Fibroblast of lung (primary cell): ENCODE measurements at regions not wholly inside any gene's neighbourhood (a gene's known extent, or its start where the extent isn't known, plus 50 kb on each side); places are given as distances from the start of the nearest gene placed in this dataset.
A peak's percentile ranks its signal among the peaks of the same experiment; 100 is the strongest.

Source experiments
- DNase-seq, 2 donors: peaks; one replicate each; pipeline versions ENCODE4 v3.0.0 to v3.0.0-alpha.2; 2010; ENCODE audit warnings: low read depth in 2 of 2
- H2AFZ ChIP-seq: 2 replicates; pipeline ENCODE4 v1.5.1; 2012; ENCODE audit warnings: low read length, control low read depth, inconsistent platforms
- H3K27ac ChIP-seq: 2 replicates; pipeline ENCODE4 v1.5.1; 2011; ENCODE audit warnings: low read length, control low read depth; ENCODE audit not compliant: insufficient read depth
- H3K27me3 ChIP-seq: 2 replicates; pipeline ENCODE4 v1.5.1; 2011; ENCODE audit warnings: mild to moderate bottlenecking, low read length; ENCODE audit not compliant: control insufficient read depth, insufficient read depth
- H3K36me3 ChIP-seq: 2 replicates; pipeline ENCODE4 v1.5.1; 2011; ENCODE audit warnings: low read length; ENCODE audit not compliant: control insufficient read depth, insufficient read depth
- H3K4me1 ChIP-seq: 2 replicates; pipeline ENCODE4 v1.5.1; 2011; ENCODE audit warnings: low read length; ENCODE audit not compliant: control insufficient read depth, insufficient read depth; ENCODE audit errors: extremely low read depth
- H3K4me2 ChIP-seq: 2 replicates; pipeline ENCODE4 v1.5.1; 2011; ENCODE audit warnings: low read length, control low read depth; ENCODE audit not compliant: insufficient read depth; ENCODE audit errors: extremely low read depth
- H3K4me3 ChIP-seq, 4 experiments: fragments of 200-600 bp in 1 of 4; sonication (generic) in 1 of 4; replicated peaks in 1 of 4; 2 replicates each; pipeline ENCODE4 v1.5.1; 2011 to 2016; ENCODE audit warnings: low read length in 4 of 4, low read depth in 3 of 4, mild to moderate bottlenecking in 3 of 4, control low read depth in 2 of 4, inconsistent platforms in 1 of 4, mixed read lengths in 1 of 4; ENCODE audit not compliant: insufficient read depth in 1 of 4; ENCODE audit errors: control extremely low read depth in 1 of 4
- H3K79me2 ChIP-seq: 2 replicates; pipeline ENCODE4 v1.5.1; 2012; ENCODE audit warnings: mild to moderate bottlenecking, low read length, inconsistent platforms; ENCODE audit not compliant: control insufficient read depth, insufficient read depth
- H3K9ac ChIP-seq: 2 replicates; pipeline ENCODE4 v1.5.1; 2011; ENCODE audit warnings: mild to moderate bottlenecking, low read length, control low read depth; ENCODE audit not compliant: insufficient read depth
- H3K9me3 ChIP-seq: 2 replicates; pipeline ENCODE4 v1.5.1; 2012; ENCODE audit warnings: low read depth, low read length; ENCODE audit not compliant: control insufficient read depth, insufficient read depth
- H4K20me1 ChIP-seq: 2 replicates; pipeline ENCODE4 v1.5.1; 2011; ENCODE audit warnings: low read length; ENCODE audit not compliant: control insufficient read depth, insufficient read depth; ENCODE audit errors: extremely low read depth
- EZH2 ChIP-seq: IDR thresholded peaks from 2 replicates; pipeline ENCODE4 v1.5.1; 2012; ENCODE audit warnings: low read length, control low read depth, mild to moderate bottlenecking; ENCODE audit errors: missing control alignments
- TF ChIP-seq, protein P1 (sequence below), 2 donors: IDR thresholded peaks in 1 of 2; conservative IDR thresholded peaks in 1 of 2; 1 replicate in 1 of 2; 2 replicates in 1 of 2; pipeline ENCODE4 v1.5.1; 2011 to 2012; ENCODE audit warnings: low read length in 2 of 2, control low read depth in 1 of 2, inconsistent platforms in 1 of 2, low read depth in 1 of 2, mild to moderate bottlenecking in 1 of 2

DNA sequence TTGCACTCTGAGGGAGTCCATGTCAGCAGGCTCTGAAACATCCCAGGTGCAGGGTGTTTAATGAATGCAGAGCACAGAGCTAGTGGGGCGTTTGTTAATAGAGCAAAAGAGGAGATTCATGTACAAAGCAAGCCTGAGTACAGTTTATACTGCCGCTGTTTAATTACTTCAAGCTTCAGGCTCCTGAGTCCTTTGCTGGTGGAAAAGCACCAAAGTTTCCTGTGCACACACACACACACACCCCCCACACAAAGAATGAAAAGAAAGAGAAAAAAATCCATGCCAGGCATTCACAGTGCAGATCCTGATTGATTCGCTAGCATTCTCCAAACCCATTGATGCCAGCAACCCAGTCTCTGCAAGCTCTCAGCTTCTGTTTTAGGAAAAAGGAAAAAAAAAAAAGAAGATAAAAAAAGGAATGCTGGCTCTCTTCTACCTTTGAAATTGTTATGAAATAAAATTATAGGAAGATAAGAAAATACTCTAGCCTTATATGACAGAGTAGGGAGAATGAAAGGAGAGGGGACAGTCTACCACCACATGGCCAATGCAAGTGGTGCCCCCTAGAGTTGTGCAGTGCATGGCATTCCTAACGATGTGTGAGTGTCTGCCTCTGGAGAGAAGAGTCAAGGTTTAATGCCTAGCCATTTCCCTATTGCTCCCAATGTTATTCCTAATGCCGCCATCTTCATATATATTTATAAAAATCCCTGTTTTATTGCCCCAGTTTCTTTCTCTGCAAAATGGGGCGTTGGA lies 216.5 kb downstream of the TMEM114 start:
- Histone ChIP-seq H3K4me2 (no peak overlapping the region), H3K36me3 (no peaks in the 10 kb centered on the region), H2AFZ (no peak overlapping the region), H3K9ac (no peak overlapping the region), H3K9me3 (no peaks in the 10 kb centered on the region), H4K20me1 (no peaks in the 10 kb centered on the region), H3K4me3 (no peak overlapping the region), H3K4me1 (no peaks in the 10 kb centered on the region), H3K27me3 (no peaks in the 10 kb centered on the region), H3K79me2 (no peaks in the 10 kb centered on the region), H3K27ac (no peak overlapping the region)
- DNase-seq, result no peak
- no peak for TF ChIP-seq EZH2
- TF ChIP-seq, protein P1, sequence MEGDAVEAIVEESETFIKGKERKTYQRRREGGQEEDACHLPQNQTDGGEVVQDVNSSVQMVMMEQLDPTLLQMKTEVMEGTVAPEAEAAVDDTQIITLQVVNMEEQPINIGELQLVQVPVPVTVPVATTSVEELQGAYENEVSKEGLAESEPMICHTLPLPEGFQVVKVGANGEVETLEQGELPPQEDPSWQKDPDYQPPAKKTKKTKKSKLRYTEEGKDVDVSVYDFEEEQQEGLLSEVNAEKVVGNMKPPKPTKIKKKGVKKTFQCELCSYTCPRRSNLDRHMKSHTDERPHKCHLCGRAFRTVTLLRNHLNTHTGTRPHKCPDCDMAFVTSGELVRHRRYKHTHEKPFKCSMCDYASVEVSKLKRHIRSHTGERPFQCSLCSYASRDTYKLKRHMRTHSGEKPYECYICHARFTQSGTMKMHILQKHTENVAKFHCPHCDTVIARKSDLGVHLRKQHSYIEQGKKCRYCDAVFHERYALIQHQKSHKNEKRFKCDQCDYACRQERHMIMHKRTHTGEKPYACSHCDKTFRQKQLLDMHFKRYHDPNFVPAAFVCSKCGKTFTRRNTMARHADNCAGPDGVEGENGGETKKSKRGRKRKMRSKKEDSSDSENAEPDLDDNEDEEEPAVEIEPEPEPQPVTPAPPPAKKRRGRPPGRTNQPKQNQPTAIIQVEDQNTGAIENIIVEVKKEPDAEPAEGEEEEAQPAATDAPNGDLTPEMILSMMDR (conservative IDR thresholded peaks at IDR 0.05 in 1 of 2, IDR thresholded peaks at IDR 0.05 in 1 of 2; ENCODE audit: low read depth in 1 of 2, low read length in 2 of 2), result no peak

DNA sequence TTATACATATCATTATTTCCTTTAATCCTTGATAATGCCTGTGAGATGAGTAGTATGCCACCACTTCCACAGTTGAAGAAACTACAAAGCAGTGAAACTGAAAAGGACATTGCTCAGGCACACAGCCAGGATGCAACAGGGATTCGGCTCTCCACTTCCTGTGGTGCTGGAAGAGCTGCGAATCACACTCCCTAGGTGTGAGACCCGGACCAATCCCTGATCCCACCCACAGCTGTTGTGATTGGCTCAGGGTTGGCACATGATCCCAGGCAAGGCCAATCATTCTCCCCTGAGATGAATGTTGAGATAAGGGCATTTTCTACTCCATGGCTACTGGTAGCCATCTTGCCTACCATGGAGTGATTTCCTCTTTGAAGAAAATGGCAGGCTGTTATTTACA lies 218.2 kb downstream of the TMEM114 start:
- Histone ChIP-seq H3K4me3 (no peak overlapping the region), H3K36me3 (no peaks in the 10 kb centered on the region), H3K4me1 (no peaks in the 10 kb centered on the region), H3K9me3 (no peaks in the 10 kb centered on the region), H4K20me1 (no peaks in the 10 kb centered on the region), H3K4me2 (no peak overlapping the region), H3K9ac (no peak overlapping the region), H2AFZ (no peak overlapping the region), H3K27me3 (no peaks in the 10 kb centered on the region), H3K79me2 (no peaks in the 10 kb centered on the region), H3K27ac (no peak overlapping the region)
- TF ChIP-seq, protein P1 (conservative IDR thresholded peaks at IDR 0.05 in 1 of 2, IDR thresholded peaks at IDR 0.05 in 1 of 2; ENCODE audit: low read depth in 1 of 2, low read length in 2 of 2), result no peak
- no peak for TF ChIP-seq EZH2
- DNase-seq, result no peak

DNA sequence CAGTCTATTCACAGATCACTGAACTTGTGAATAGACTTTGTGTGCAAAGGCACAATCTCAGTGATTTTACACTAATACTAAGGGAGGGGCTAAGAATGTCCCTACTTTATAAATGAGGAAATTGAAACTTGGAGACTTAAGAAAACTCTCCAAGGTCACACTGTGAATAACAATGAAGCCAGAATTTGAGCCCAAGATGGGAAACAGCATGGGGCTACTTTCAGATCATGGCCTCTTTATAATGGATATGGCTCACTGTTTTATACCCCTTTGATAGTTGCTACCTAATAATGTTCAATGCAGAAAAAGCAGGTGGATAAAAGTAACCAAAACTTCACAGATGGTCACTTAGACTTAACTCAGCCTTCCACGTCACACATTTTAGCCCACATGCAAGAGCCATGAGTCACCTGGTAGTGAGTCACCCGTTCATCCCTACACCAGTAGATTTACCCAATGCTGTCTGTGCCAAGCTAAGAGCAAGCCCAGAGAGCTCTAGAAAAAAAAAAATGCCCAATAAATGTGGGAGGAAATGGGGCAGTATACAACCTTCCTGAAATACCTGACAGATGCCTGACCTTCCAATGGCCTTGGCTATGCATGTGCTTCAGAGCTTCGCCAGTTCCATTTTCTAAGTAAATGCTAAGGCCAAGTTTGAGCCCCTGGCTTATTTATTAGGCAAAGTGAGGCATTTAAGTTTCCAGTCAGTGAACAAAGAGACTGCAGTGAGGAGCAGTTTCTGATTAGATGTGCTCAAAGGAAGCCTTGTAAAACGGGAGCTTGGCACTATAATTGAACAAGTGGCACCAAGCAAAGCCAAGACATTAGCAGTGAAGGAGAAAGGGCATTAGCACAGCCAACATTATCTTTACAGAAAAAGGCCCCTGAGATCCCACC lies 219.7 kb downstream of the TMEM114 start:
- no peaks in the 10 kb centered on the region for H4K20me1 ChIP-seq
- peak in 1 of 2 donors; percentile 22 for DNase-seq
- no peaks in the 10 kb centered on the region for H3K79me2 ChIP-seq
- H3K27ac ChIP-seq, result no peak overlapping the region
- H3K4me2 ChIP-seq, result no peak overlapping the region
- no peak overlapping the region for H3K4me3 ChIP-seq
- H3K9ac ChIP-seq, result no peak overlapping the region
- H3K9me3 ChIP-seq, result no peaks in the 10 kb centered on the region
- H3K4me1 ChIP-seq, result no peaks in the 10 kb centered on the region
- no peak overlapping the region for H2AFZ ChIP-seq
- no peaks in the 10 kb centered on the region for H3K36me3 ChIP-seq
- H3K27me3 ChIP-seq, result no peaks in the 10 kb centered on the region
- TF ChIP-seq, protein P1 (conservative IDR thresholded peaks at IDR 0.05 in 1 of 2, IDR thresholded peaks at IDR 0.05 in 1 of 2; ENCODE audit: low read depth in 1 of 2, low read length in 2 of 2), result no peak
- TF ChIP-seq EZH2, result no peak
